Osteoblast (primary cell): ENCODE measurements at regions not wholly inside any gene's neighbourhood (a gene's known extent, or its start where the extent isn't known, plus 50 kb on each side); places are given as distances from the start of the nearest gene placed in this dataset. TPM values are rescaled to one million over a fixed set of nuclear protein-coding genes. Genes with fewer than 3 reads are reported as not detected.

Experiments used
- small RNA-seq: library from RNA; depleted of rRNA; stranded (forward); fragments of <200 nt; gene quantifications from one replicate; pipeline ENCODE3, GENCODE V24; 2012

Small RNA genes in the stretch of these regions (small RNA-seq; reads per million reads assigned to genes)
- gene CICP10 (not detected), gene SEPT14P2 (not detected)
